Skeletal muscle satellite cell (primary cell): ENCODE measurements at regions not wholly inside any gene's neighbourhood (a gene's known extent, or its start where the extent isn't known, plus 50 kb on each side); places are given as distances from the start of the nearest gene placed in this dataset.
"Not testable (repeated sequence)": the region's sequence is repeated elsewhere in the genome, so short reads cannot be mapped to it uniquely, and the experiment has no call there.

Experiments
- H3K27me3 ChIP-seq: 2 replicates; pipeline ENCODE4 v1.7.0; 2013; ENCODE audit warnings: low read length; ENCODE audit not compliant: control insufficient read depth, insufficient read depth
- H3K36me3 ChIP-seq: 2 replicates; pipeline ENCODE4 v1.7.0; 2013; ENCODE audit warnings: mild to moderate bottlenecking, control low read depth, low read length; ENCODE audit not compliant: insufficient read depth
- H3K4me1 ChIP-seq: 2 replicates; pipeline ENCODE4 v1.7.0; 2013; ENCODE audit warnings: low read length; ENCODE audit not compliant: control insufficient read depth, insufficient read depth
- H3K4me2 ChIP-seq: 2 replicates; pipeline ENCODE4 v1.7.0; 2013; ENCODE audit warnings: mild to moderate bottlenecking, low read length
- H3K4me3 ChIP-seq: 2 replicates; pipeline ENCODE4 v1.7.0; 2013; ENCODE audit warnings: low read length
- H3K9ac ChIP-seq: 2 replicates; pipeline ENCODE4 v1.7.0; 2013; ENCODE audit warnings: mild to moderate bottlenecking, low read depth, low read length, moderate library complexity
- H3K9me3 ChIP-seq: replicated peaks from 2 replicates; pipeline ENCODE4 v1.7.0; 2013; ENCODE audit warnings: mild to moderate bottlenecking, control low read depth, low read length

- H3K9me3 ChIP-seq, result peaks cover 6% of the 10 kb centered on the region
- H3K4me3 ChIP-seq, result no peak overlapping the region
- no peaks in the 10 kb centered on the region for H3K27me3 ChIP-seq
- no peaks in the 10 kb centered on the region for H3K4me1 ChIP-seq
- H3K36me3 ChIP-seq, result no peaks in the 10 kb centered on the region
- no peak overlapping the region for H3K4me2 ChIP-seq
- no peak overlapping the region for H3K9ac ChIP-seq
These were observed 137.3 kb downstream of the CRLF2 start for GRCh38 chrX:1075156-1075555.

- H3K36me3 ChIP-seq, result no peaks in the 10 kb centered on the region
- no peak overlapping the region for H3K9ac ChIP-seq
- H3K4me2 ChIP-seq, result no peak overlapping the region
- H3K9me3 ChIP-seq, result peaks cover 6% of the 10 kb centered on the region
- no peak overlapping the region for H3K4me3 ChIP-seq
- no peaks in the 10 kb centered on the region for H3K4me1 ChIP-seq
- no peaks in the 10 kb centered on the region for H3K27me3 ChIP-seq
These were observed 137.7 kb downstream of the CRLF2 start for GRCh38 chrX:1074755-1075154.

GRCh38 chrX:1074172-1074571 lies 138.3 kb downstream of the CRLF2 start:
- H3K4me3 ChIP-seq, result no peak overlapping the region
- no peak overlapping the region for H3K4me2 ChIP-seq
- H3K36me3 ChIP-seq, result no peaks in the 10 kb centered on the region
- H3K4me1 ChIP-seq, result no peaks in the 10 kb centered on the region
- peaks cover 6% of the 10 kb centered on the region for H3K9me3 ChIP-seq
- no peaks in the 10 kb centered on the region for H3K27me3 ChIP-seq
- no peak overlapping the region for H3K9ac ChIP-seq

- Histone ChIP-seq H3K9ac (no peak overlapping the region), H3K4me1 (no peaks in the 10 kb centered on the region), H3K4me2 (no peak overlapping the region), H3K36me3 (no peaks in the 10 kb centered on the region), H3K9me3 (peaks cover 6% of the 10 kb centered on the region), H3K27me3 (no peaks in the 10 kb centered on the region), H3K4me3 (no peak overlapping the region)
These were observed 139.6 kb downstream of the CRLF2 start for GRCh38 chrX:1072637-1073377.

- no peaks in the 10 kb centered on the region for H3K27me3 ChIP-seq
- peaks cover 6% of the 10 kb centered on the region for H3K9me3 ChIP-seq
- H3K36me3 ChIP-seq, result no peaks in the 10 kb centered on the region
- H3K4me2 ChIP-seq, result no peak overlapping the region
- no peak overlapping the region for H3K9ac ChIP-seq
- no peak overlapping the region for H3K4me3 ChIP-seq
- H3K4me1 ChIP-seq, result no peaks in the 10 kb centered on the region
These were observed 141.1 kb downstream of the CRLF2 start for GRCh38 chrX:1071351-1071750.

- Histone ChIP-seq H3K9ac (no peak overlapping the region), H3K27me3 (no peaks in the 10 kb centered on the region), H3K4me2 (no peak overlapping the region), H3K36me3 (no peaks in the 10 kb centered on the region), H3K9me3 (peaks cover 9% of the 10 kb centered on the region), H3K4me1 (no peaks in the 10 kb centered on the region), H3K4me3 (no peak overlapping the region)
These were observed 150.1 kb downstream of the CRLF2 start for GRCh38 chrX:1062351-1062750.

- H3K27me3 ChIP-seq, result no peaks in the 10 kb centered on the region
- H3K9me3 ChIP-seq, result peaks cover 9% of the 10 kb centered on the region
- no peak overlapping the region for H3K4me3 ChIP-seq
- H3K36me3 ChIP-seq, result no peaks in the 10 kb centered on the region
- no peak overlapping the region for H3K4me2 ChIP-seq
- H3K9ac ChIP-seq, result no peak overlapping the region
- no peaks in the 10 kb centered on the region for H3K4me1 ChIP-seq
These were observed 151.9 kb downstream of the CRLF2 start for GRCh38 chrX:1060562-1060960.

- peaks cover 9% of the 10 kb centered on the region for H3K9me3 ChIP-seq
- H3K9ac ChIP-seq, result no peak overlapping the region
- no peak overlapping the region for H3K4me2 ChIP-seq
- no peaks in the 10 kb centered on the region for H3K36me3 ChIP-seq
- no peak overlapping the region for H3K4me3 ChIP-seq
- H3K4me1 ChIP-seq, result no peaks in the 10 kb centered on the region
- H3K27me3 ChIP-seq, result no peaks in the 10 kb centered on the region
These were observed 152.6 kb downstream of the CRLF2 start for GRCh38 chrX:1059576-1060561.

- not testable (repeated sequence) for H3K9ac ChIP-seq, H3K36me3 ChIP-seq, H3K27me3 ChIP-seq, H3K4me3 ChIP-seq, H3K4me2 ChIP-seq, H3K4me1 ChIP-seq
- H3K9me3 ChIP-seq, result peaks cover 18% of the 10 kb centered on the region
These were observed 158.8 kb downstream of the CRLF2 start for GRCh38 chrX:1053600-1053999.

GRCh38 chrX:1053072-1053471 lies 159.4 kb downstream of the CRLF2 start:
- Histone ChIP-seq H3K9ac (no peak overlapping the region), H3K4me1 (no peaks in the 10 kb centered on the region), H3K4me3 (no peak overlapping the region), H3K36me3 (no peaks in the 10 kb centered on the region), H3K27me3 (no peaks in the 10 kb centered on the region), H3K4me2 (no peak overlapping the region), H3K9me3 (peaks cover 17% of the 10 kb centered on the region)

GRCh38 chrX:1052021-1052420 lies 160.4 kb downstream of the CRLF2 start:
- Histone ChIP-seq H3K9ac (no peak overlapping the region), H3K27me3 (no peaks in the 10 kb centered on the region), H3K9me3 (peaks cover 20% of the 10 kb centered on the region)

More at GRCh38 chrX:1052021-1052420, 160.4 kb downstream of the CRLF2 start:
- no peak overlapping the region for H3K4me2 ChIP-seq
- H3K36me3 ChIP-seq, result no peaks in the 10 kb centered on the region
- H3K4me3 ChIP-seq, result no peak overlapping the region
- no peaks in the 10 kb centered on the region for H3K4me1 ChIP-seq
